Adrenal gland (tissue), 9 donors: ENCODE measurements at regions not wholly inside any gene's neighbourhood (a gene's known extent, or its start where the extent isn't known, plus 50 kb on each side); places are given as distances from the start of the nearest gene placed in this dataset.

Experiments used
- DNase-seq, 7 donors: peaks; one replicate each; pipeline ENCODE4 v3.0.0-alpha.2; 2019 to 2020
- H3K27ac ChIP-seq, 5 donors: fragments of 200-600 bp; sonication (generic) in 4 of 5; 1 replicate in 3 of 5; 2 replicates in 2 of 5; pipeline versions ENCODE4 v1.5.1 to v1.8.0; 2016 to 2020; ENCODE audit warnings: mild to moderate bottlenecking in 1 of 5
- H3K27me3 ChIP-seq: fragments of 200-600 bp; 2 replicates; pipeline ENCODE4 v1.8.0; 2021
- H3K36me3 ChIP-seq, 2 donors: fragments of 200-600 bp; replicated peaks in 1 of 2; 1 replicate in 1 of 2; 2 replicates in 1 of 2; pipeline versions ENCODE4 v1.5.1 to v1.8.0; 2018 to 2022
- H3K4me1 ChIP-seq, 2 donors: fragments of 200-600 bp; replicated peaks in 1 of 2; 1 replicate in 1 of 2; 2 replicates in 1 of 2; pipeline versions ENCODE4 v1.5.1 to v1.8.0; 2018 to 2021
- H3K4me3 ChIP-seq, 4 donors: fragments of 200-600 bp; sonication (generic) in 3 of 4; one replicate each; pipeline ENCODE4 v1.5.1; 2016 to 2018
- H3K9me3 ChIP-seq, 3 donors: fragments of 200-600 bp; sonication (generic) in 1 of 3; replicated peaks in 1 of 3; 1 replicate in 2 of 3; 2 replicates in 1 of 3; pipeline versions ENCODE4 v1.5.1 to v1.8.0; 2016 to 2021
- CTCF ChIP-seq, 6 experiments: fragments of 450-650 bp in 4 of 6; fragments of 200-600 bp in 2 of 6; sonication (generic) in 1 of 6; IDR thresholded peaks; 1 replicate in 5 of 6; 2 replicates in 1 of 6; pipeline versions ENCODE4 v1.5.1 to v1.8.0; 2016 to 2021; ENCODE audit warnings: antibody characterized with exemption in 6 of 6, mild to moderate bottlenecking in 2 of 6, moderate library complexity in 1 of 6
- POLR2A ChIP-seq, 2 donors: fragments of 450-650 bp; IDR thresholded peaks; one replicate each; pipeline ENCODE4 v1.6.1; 2017; ENCODE audit warnings: antibody characterized with exemption in 2 of 2, mild to moderate bottlenecking in 2 of 2, moderate library complexity in 1 of 2
- WGBS, 4 donors: extraction: QIAGEN DNeasy Blood & Tissue Kit in 2 of 4; methylation state at CpG; one replicate each; pipeline versions ENCODE4 v1.1.5 to v1.1.7; 2013 to 2017; 5-methylcytosine and 5-hydroxymethylcytosine counted together
- intact Hi-C, 2 donors: fragments of 100-400 bp; cut with DNase I; formaldehyde crosslinking; loops; one replicate each; pipeline versions ENCODE4 v1.14.1 to v1.15.0; 2022 to 2023
- donor health status: healthy with polysubstance abuse.
- donor health status: Bipolar disorder and iron deficiency.
- donor health status: DM: yes; HTN: yes; CAD: no.
- donor health status: DM: no; HTN: no; CAD: no.
- donor health status: DM: no; HTN: no; CAD: no.

GRCh38 chr10:5587151-5588079, 62.7 kb downstream of the CALML3 start:
- WGBS, 4 donors = 58 to 76% (median 67%) methylated on average over 11 to 25 of the region's 25 CpGs
- Histone ChIP-seq H3K27me3 (no peaks in the 10 kb centered on the region), H3K27ac (peak overlapping the region in 1 of 5 donors; percentile 49), H3K4me1 (no peaks in the 10 kb centered on the region), H3K4me3 (no peak overlapping the region), H3K36me3 (no peaks in the 10 kb centered on the region), H3K9me3 (no peaks in the 10 kb centered on the region)
- peak in 4 of 7 donors; percentile 29 to 69 (median 52) for DNase-seq
- no peak for TF ChIP-seq CTCF (IDR thresholded peaks at IDR 0.05)
- TF ChIP-seq POLR2A (IDR thresholded peaks at IDR 0.05) = no peak
- intact Hi-C loops = no loop called here

- no peaks in the 10 kb centered on the region for H3K36me3 ChIP-seq
- H3K4me3 ChIP-seq = no peak overlapping the region
- no peaks in the 10 kb centered on the region for H3K27me3 ChIP-seq
- peak overlapping the region in 1 of 5 donors; percentile 44 for H3K27ac ChIP-seq
- intact Hi-C loops = no loop called here
- H3K4me1 ChIP-seq = no peaks in the 10 kb centered on the region
- whole genome bisulfite sequencing, 4 donors = 82 to 98% (median 92%) methylated on average over 4 to 6 of the region's 6 CpGs
- no peak for DNase-seq
- TF ChIP-seq CTCF (IDR thresholded peaks at IDR 0.05) = no peak
- no peak for TF ChIP-seq POLR2A (IDR thresholded peaks at IDR 0.05)
- no peaks in the 10 kb centered on the region for H3K9me3 ChIP-seq
Observed at GRCh38 chr10:5588080-5588453, 63.3 kb downstream of the CALML3 start.

GRCh38 chr10:5588603-5589002, 63.8 kb downstream of the CALML3 start:
- intact Hi-C loops = no loop called here
- no peaks in the 10 kb centered on the region for H3K4me1 ChIP-seq
- no peak for DNase-seq
- H3K36me3 ChIP-seq = no peaks in the 10 kb centered on the region
- 84 to 91% (median 88%) methylated on average over 5 of the region's 5 CpGs for WGBS, 4 donors
- no peak overlapping the region for H3K4me3 ChIP-seq
- no peak overlapping the region for H3K27ac ChIP-seq
- H3K9me3 ChIP-seq = no peaks in the 10 kb centered on the region
- TF ChIP-seq POLR2A (IDR thresholded peaks at IDR 0.05) (no peak), CTCF (IDR thresholded peaks at IDR 0.05) (no peak)
- no peaks in the 10 kb centered on the region for H3K27me3 ChIP-seq
